HepG2 (cell line): ENCODE measurements at regions not wholly inside any gene's neighbourhood (a gene's known extent, or its start where the extent isn't known, plus 50 kb on each side); places are given as distances from the start of the nearest gene placed in this dataset.

ENCODE experiments used
- ATAC-seq: fragments of 200-7000 bp; cut with Tn5 transposase; 3 replicates; pipeline ENCODE4 v1.9.1; 2020; ENCODE audit warnings: mild to moderate bottlenecking, moderate library complexity
- BruUV-seq: library from RNA; stranded (reverse); fragments of 400-500 nt; replicated peaks from 2 replicates; lab custom pipeline; 2021; lab: Mats Ljungman, UMichigan
- CTCF ChIA-PET: fragments of 300-600 bp; formaldehyde crosslinking; extraction: SDS; loops from one replicate; lab custom pipeline; 2021; ENCODE audit warnings: low total read pairs, inconsistent platforms, low intra/inter-chr PET ratio; lab: Yijun Ruan, JAX
- POLR2A ChIA-PET: fragments of 350-600 bp; sonication (Branson Sonifier 250); formaldehyde crosslinking; loops from one replicate; lab custom pipeline; 2020; ENCODE audit warnings: antibody characterized with exemption, inconsistent platforms; lab: Yijun Ruan, JAX
- DNase-seq: peaks from one replicate; pipeline ENCODE4 v3.0.0-alpha.2; 2015; ENCODE audit warnings: low spot score
- FAIRE-seq: peaks from 3 replicates; lab custom pipeline; 2011; peaks lifted over from hg19 to GRCh38; lab: Jason Lieb, UNC
- H2AFZ ChIP-seq: one replicate; pipeline ENCODE4 v1.6.1; 2011; ENCODE audit warnings: low read length, inconsistent platforms
- H3K27ac ChIP-seq: fragments of 300-600 bp; 3 replicates; pipeline ENCODE4 v1.8.0; 2011; ENCODE audit warnings: mixed run types, mild to moderate bottlenecking, mixed read lengths, low read length, inconsistent platforms; ENCODE audit not compliant: insufficient read depth; ENCODE audit errors: extremely low read length
- H3K27me3 ChIP-seq, 2 experiments: fragments of 200-600 bp in 1 of 2; 2 replicates in 1 of 2; 3 replicates in 1 of 2; pipeline versions ENCODE4 v1.6.0 to v1.8.0; 2011; ENCODE audit warnings: low read length in 2 of 2, mild to moderate bottlenecking in 2 of 2, moderate library complexity in 2 of 2, inconsistent platforms in 1 of 2; ENCODE audit not compliant: insufficient read depth in 2 of 2, control insufficient read depth in 1 of 2
- H3K36me3 ChIP-seq, 2 experiments: fragments of 200-600 bp in 1 of 2; replicated peaks in 1 of 2; 2 replicates in 1 of 2; 3 replicates in 1 of 2; pipeline versions ENCODE4 v1.5.1 to v1.8.0; 2011; ENCODE audit warnings: low read length in 2 of 2, inconsistent platforms in 1 of 2; ENCODE audit not compliant: insufficient read depth in 2 of 2, control insufficient read depth in 1 of 2
- H3K4me1 ChIP-seq: 2 replicates; pipeline ENCODE4 v1.5.1; 2012; ENCODE audit warnings: low read length, inconsistent platforms; ENCODE audit not compliant: insufficient read depth
- H3K4me2 ChIP-seq: 2 replicates; pipeline ENCODE4 v1.6.0; 2011; ENCODE audit warnings: low read depth, low read length, inconsistent platforms
- H3K4me3 ChIP-seq, 3 experiments: fragments of 200-600 bp in 1 of 3; sonication (generic), shearing (Covaris generic) in 1 of 3; replicated peaks in 1 of 3; 2 replicates each; pipeline ENCODE4 v1.5.1; 2011 to 2016; ENCODE audit warnings: low read length in 3 of 3, inconsistent platforms in 2 of 3, low read depth in 2 of 3, mild to moderate bottlenecking in 2 of 3, control low read depth in 1 of 3, mixed read lengths in 1 of 3; ENCODE audit not compliant: insufficient read depth in 1 of 3
- H3K79me2 ChIP-seq: one replicate; pipeline ENCODE4 v1.6.1; 2011; ENCODE audit warnings: low read length, inconsistent platforms; ENCODE audit not compliant: insufficient read depth
- H3K9ac ChIP-seq: 2 replicates; pipeline ENCODE4 v1.6.0; 2011; ENCODE audit warnings: mild to moderate bottlenecking, low read depth, low read length, inconsistent platforms; ENCODE audit not compliant: insufficient read depth
- H3K9me3 ChIP-seq: 2 replicates; pipeline ENCODE4 v1.5.1; 2012; ENCODE audit warnings: mild to moderate bottlenecking, low read length
- H4K20me1 ChIP-seq: 2 replicates; pipeline ENCODE4 v1.6.0; 2011; ENCODE audit warnings: inconsistent platforms, mild to moderate bottlenecking, low read length, moderate library complexity; ENCODE audit not compliant: insufficient read depth
- CREBL2 ChIP-seq: sonication (generic); formaldehyde crosslinking; IDR thresholded peaks from 2 replicates; pipeline ENCODE4 v1.8.1; 2023; ENCODE audit warnings: missing genetic modification reagents, mild to moderate bottlenecking, borderline replicate concordance
- FUBP1 ChIP-seq: sonication (generic); formaldehyde crosslinking; IDR thresholded peaks from 2 replicates; pipeline ENCODE4 v1.5.1; 2020; ENCODE audit warnings: missing genetic modification reagents, mild to moderate bottlenecking, borderline replicate concordance
- KDM3A ChIP-seq: IDR thresholded peaks from 2 replicates; pipeline ENCODE4 v1.6.1; 2018; ENCODE audit warnings: low read depth, missing compliant biosample characterization
- KDM6A ChIP-seq: IDR thresholded peaks from 2 replicates; pipeline ENCODE4 v1.6.1; 2016; ENCODE audit warnings: low read depth
- PPARG ChIP-seq: conservative IDR thresholded peaks from 2 replicates; pipeline ENCODE4 v1.6.1; 2016; ENCODE audit warnings: missing biosample characterization, missing genetic modification reagents
- RNF2 ChIP-seq: fragments of 450-650 bp; conservative IDR thresholded peaks from 2 replicates; pipeline ENCODE4 v1.6.1; 2016; ENCODE audit warnings: low read depth
- ZFP36L2 ChIP-seq: sonication (generic); formaldehyde crosslinking; IDR thresholded peaks from 2 replicates; pipeline ENCODE4 v1.4.0; 2020; ENCODE audit warnings: missing genetic modification reagents
- ZNF691 ChIP-seq: sonication (generic); formaldehyde crosslinking; IDR thresholded peaks from 2 replicates; pipeline ENCODE4 v1.4.0; 2020; ENCODE audit warnings: missing genetic modification reagents, low read depth, mild to moderate bottlenecking, borderline replicate concordance
- WGBS: methylation state at CpG from one replicate; pipeline ENCODE4 v1.1.6; 2017; ENCODE audit warnings: low lambda C conversion rate; 5-methylcytosine and 5-hydroxymethylcytosine counted together
- in situ Hi-C: cut with HindIII; loops from 2 replicates; pipeline ENCODE4 v1.10.0; 2017; ENCODE audit warnings: low pct_unique_long_range_greater_than_20kb; ENCODE audit not compliant: extremely low pct_ligation_motif_present
- intact Hi-C: fragments of 100-400 bp; cut with micrococcal nuclease; formaldehyde crosslinking; loops from one replicate; pipeline ENCODE4 v1.10.0; 2022; ENCODE audit not compliant: unreplicated experiment

GRCh38 chr6:168208402-168208801 is 111.2 kb downstream of the DACT2 start:
- intact Hi-C loops = no loop called here
- BruUV-seq = no TSS peak
- no peak overlapping the region for H3K9ac ChIP-seq
- DNase-seq (no peak), FAIRE-seq (no peak)
- CTCF ChIA-PET = no interaction called here
- no peak overlapping the region for H2AFZ ChIP-seq
- TF ChIP-seq ZFP36L2 = no peak
- TF ChIP-seq KDM3A (CRISPR knock-in tag) = no peak
- no peak for TF ChIP-seq RNF2
- no peak for TF ChIP-seq PPARG
- no peak for TF ChIP-seq CREBL2 (CRISPR knock-in tag)
- no peak for TF ChIP-seq FUBP1 (CRISPR knock-in tag)
- no peak for TF ChIP-seq ZNF691 (CRISPR knock-in tag)
- TF ChIP-seq KDM6A = no peak
- TF ChIP-seq, all 625 proteins: peak for 0
- Histone ChIP-seq H3K79me2 (no peaks in the 10 kb centered on the region), H3K36me3 (no peaks in the 10 kb centered on the region), H4K20me1 (no peaks in the 10 kb centered on the region), H3K4me1 (no peaks in the 10 kb centered on the region), H3K27me3 (peaks cover 2 to 11% of the 10 kb centered on the region in 2 experiments; a peak in 3 of 5 replicates), H3K27ac (no peak overlapping the region), H3K4me2 (no peak overlapping the region), H3K4me3 (no peak overlapping the region), H3K9me3 (no peaks in the 10 kb centered on the region)
- POLR2A ChIA-PET = no interaction called here
- ATAC-seq = no peak
- 53% methylated on average over 8 of the region's 8 CpGs for WGBS
- in situ Hi-C loops = no loop called here
